ENCODE measurements at regions not wholly inside any gene's neighbourhood (a gene's known extent, or its start where the extent isn't known, plus 50 kb on each side); places are given as distances from the start of the nearest gene placed in this dataset.

GRCh38 chr1:199791495-199791894 is 236.0 kb upstream of the NR5A2 start:
- no peak for TF ChIP-seq ZNF70 (CRISPR knock-in tag; IDR thresholded peaks at IDR 0.05)
- TF ChIP-seq RARB (CRISPR knock-in tag; IDR thresholded peaks at IDR 0.05) = no peak
- TF ChIP-seq PATZ1 (CRISPR knock-in tag; IDR thresholded peaks at IDR 0.05; ENCODE audit: borderline replicate concordance) = no peak
- no peak for TF ChIP-seq PPARA (CRISPR knock-in tag; IDR thresholded peaks at IDR 0.05; ENCODE audit: borderline replicate concordance)
- TF ChIP-seq ARNTL (CRISPR knock-in tag; IDR thresholded peaks at IDR 0.05; ENCODE audit: borderline replicate concordance, low read depth) = no peak
- no peak for TF ChIP-seq CSDC2 (CRISPR knock-in tag; IDR thresholded peaks at IDR 0.05)
- TF ChIP-seq ESRRG (CRISPR knock-in tag; IDR thresholded peaks at IDR 0.05) = no peak
- no peak for TF ChIP-seq ZFP30 (CRISPR knock-in tag; IDR thresholded peaks at IDR 0.05)
- no peak for TF ChIP-seq CSRNP3 (CRISPR knock-in tag; IDR thresholded peaks at IDR 0.05)
- TF ChIP-seq OSR1 (CRISPR knock-in tag; IDR thresholded peaks at IDR 0.05) = no peak
- no peak for TF ChIP-seq POU6F1 (CRISPR knock-in tag; IDR thresholded peaks at IDR 0.05; ENCODE audit: borderline replicate concordance, low read depth)
- TF ChIP-seq SNAI2 (CRISPR knock-in tag; IDR thresholded peaks at IDR 0.05) = no peak
